GM12875 (cell line): ENCODE measurements at regions not wholly inside any gene's neighbourhood (a gene's known extent, or its start where the extent isn't known, plus 50 kb on each side); places are given as distances from the start of the nearest gene placed in this dataset.
"Not testable (repeated sequence)": the region's sequence is repeated elsewhere in the genome, so short reads cannot be mapped to it uniquely, and the experiment has no call there.

Experiments
- H3K4me3 ChIP-seq: one replicate; pipeline ENCODE4 v1.5.1; 2011; ENCODE audit warnings: low read depth, low read length, control low read depth
- CTCF ChIP-seq: IDR thresholded peaks from 2 replicates; pipeline ENCODE4 v1.5.1; 2011; ENCODE audit warnings: low read depth, mild to moderate bottlenecking, control low read depth, inconsistent platforms, low read length, moderate library complexity, borderline replicate concordance; ENCODE audit not compliant: insufficient read depth

- TF ChIP-seq CTCF, result no peak
Measured at GRCh38 chr4:166195101-166195500, 322.1 kb downstream of the TLL1 start.

GRCh38 chr4:166197166-166197565, 324.1 kb downstream of the TLL1 start:
- H3K4me3 ChIP-seq, result no peak overlapping the region
- no peak for TF ChIP-seq CTCF

More at GRCh38 chr4:166195101-166195500, 322.1 kb downstream of the TLL1 start:
- H3K4me3 ChIP-seq, result no peak overlapping the region

DNA sequence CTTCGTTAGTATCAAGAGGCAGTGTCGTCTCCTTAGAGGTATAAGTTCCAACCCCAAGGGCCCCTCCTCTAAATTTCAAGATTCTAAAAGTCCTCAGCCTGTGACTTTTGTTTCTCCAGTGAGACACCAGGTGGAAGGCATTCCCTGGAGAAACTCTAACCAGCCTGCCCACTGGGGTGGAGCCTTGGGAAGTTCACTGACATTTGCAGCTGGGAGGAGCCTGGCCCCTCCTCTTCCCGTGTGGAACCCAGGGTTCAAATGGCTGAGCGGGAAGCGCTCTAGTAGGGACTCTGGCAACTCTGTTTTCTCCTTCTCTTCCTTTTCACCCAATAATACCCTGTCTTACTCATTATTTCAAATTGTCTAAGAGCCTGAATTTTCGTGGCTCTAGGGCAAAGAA, 325.0 kb downstream of the TLL1 start:
- no peak for TF ChIP-seq CTCF
- no peak overlapping the region for H3K4me3 ChIP-seq

DNA sequence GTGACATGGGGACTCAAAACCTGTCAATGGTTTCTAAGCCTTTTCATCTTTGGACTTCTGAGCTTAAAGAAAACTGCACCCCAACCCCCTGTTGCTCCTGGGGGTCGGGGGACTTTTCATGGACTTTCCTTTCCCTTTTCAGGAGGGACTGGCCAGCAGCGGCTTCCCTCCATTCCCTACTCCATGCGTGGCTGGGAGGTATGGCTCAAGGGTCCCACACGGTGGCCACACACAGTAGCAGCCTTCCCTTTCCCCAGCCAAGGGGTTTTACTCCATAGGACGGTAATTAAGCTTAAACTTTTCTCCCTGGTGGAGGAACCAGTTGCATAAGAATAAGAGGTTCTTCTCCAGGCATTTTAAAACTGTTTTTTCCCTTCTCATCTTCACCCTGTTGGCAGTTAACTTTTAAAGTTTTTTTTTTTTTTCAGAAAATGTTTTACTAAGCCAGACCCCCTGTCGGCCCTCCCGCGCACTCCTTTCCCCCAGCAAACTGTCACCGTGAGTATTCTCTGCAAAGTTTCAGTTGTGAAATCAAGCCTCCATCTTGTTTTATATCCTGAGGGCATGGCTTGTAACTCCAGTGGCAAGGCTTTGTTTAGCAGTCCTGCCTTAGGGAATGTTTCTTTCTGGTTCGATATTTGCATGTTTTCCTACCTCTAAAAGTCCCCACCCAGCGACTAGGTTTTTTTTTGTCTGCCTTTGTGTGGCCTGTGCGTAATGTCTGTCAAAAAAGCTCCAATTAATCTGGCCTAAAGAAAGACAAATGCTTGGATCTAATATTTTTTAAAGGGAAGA, 325.7 kb downstream of the TLL1 start:
- no peak for TF ChIP-seq CTCF
- no peak overlapping the region for H3K4me3 ChIP-seq

GRCh38 chr4:166202991-166203390, 330.0 kb downstream of the TLL1 start:
- TF ChIP-seq CTCF, result no peak
- no peak overlapping the region for H3K4me3 ChIP-seq

DNA sequence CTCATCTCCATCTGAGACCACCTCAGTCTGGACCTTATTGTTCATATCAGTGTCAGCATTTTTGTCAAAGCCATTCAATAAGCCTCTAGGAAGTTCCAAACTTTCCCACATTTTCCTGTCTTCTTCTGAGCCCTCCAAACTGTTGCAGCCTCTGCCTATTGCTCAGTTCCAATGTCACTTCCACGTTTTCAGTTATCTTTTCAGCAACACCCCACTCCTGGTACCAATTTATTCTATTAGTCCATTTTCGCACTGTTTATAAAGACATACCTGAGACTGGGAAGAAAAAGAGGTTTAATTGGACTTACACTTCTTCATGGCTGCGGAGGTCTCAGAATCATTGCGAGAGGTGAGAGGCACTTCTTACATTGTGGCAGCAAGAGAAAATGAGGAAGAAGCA, 339.3 kb downstream of the TLL1 start:
- not testable (repeated sequence) for H3K4me3 ChIP-seq

GRCh38 chr4:166222271-166222670, 349.2 kb downstream of the TLL1 start:
- no peak overlapping the region for H3K4me3 ChIP-seq
- no peak for TF ChIP-seq CTCF
